ENCODE measurements at regions not wholly inside any gene's neighbourhood (a gene's known extent, or its start where the extent isn't known, plus 50 kb on each side); places are given as distances from the start of the nearest gene placed in this dataset.

- DNase-seq (no peak), FAIRE-seq (no peak), ATAC-seq (peak in 1 of 4 donors; percentile 67)
- no peaks in the 10 kb centered on the region for H3K4me1 ChIP-seq
- intact Hi-C loops (cut with DNase I) = no loop called here
- H3K27me3 ChIP-seq = no peaks in the 10 kb centered on the region
- H3K9me3 ChIP-seq = no peaks in the 10 kb centered on the region
- no peak overlapping the region for H3K27ac ChIP-seq
- no peak overlapping the region for H3K4me3 ChIP-seq
- no peak for TF ChIP-seq CTCF (IDR thresholded peaks at IDR 0.05)
- no peaks in the 10 kb centered on the region for H3K36me3 ChIP-seq
- WGBS, 2 donors = 40 to 41% methylated on average over 6 of the region's 6 CpGs
Measured at GRCh38 chr5:93342563-93343061, 238.4 kb downstream of the NR2F1-AS1 start.

GRCh38 chr5:93340881-93341280 lies 240.1 kb downstream of the NR2F1-AS1 start:
- Histone ChIP-seq H3K4me1 (no peaks in the 10 kb centered on the region), H3K27me3 (no peaks in the 10 kb centered on the region), H3K36me3 (no peaks in the 10 kb centered on the region), H3K4me3 (no peak overlapping the region), H3K27ac (no peak overlapping the region), H3K9me3 (no peaks in the 10 kb centered on the region)
- no peak for TF ChIP-seq CTCF (IDR thresholded peaks at IDR 0.05)
- DNase-seq (no peak), ATAC-seq (no peak), FAIRE-seq (no peak)
- 63 to 68% methylated on average over 5 of the region's 5 CpGs for WGBS, 2 donors
- intact Hi-C loops (cut with DNase I) = no loop called here

- Histone ChIP-seq H3K4me1 (no peaks in the 10 kb centered on the region), H3K27ac (no peak overlapping the region), H3K36me3 (no peaks in the 10 kb centered on the region), H3K4me3 (no peak overlapping the region), H3K9me3 (no peaks in the 10 kb centered on the region), H3K27me3 (no peaks in the 10 kb centered on the region)
- TF ChIP-seq CTCF (IDR thresholded peaks at IDR 0.05) = no peak
- intact Hi-C loops (cut with DNase I) = no loop called here
- WGBS, 2 donors = 64 to 83% methylated on average over 2 of the region's 2 CpGs
- ATAC-seq (no peak), DNase-seq (no peak), FAIRE-seq (no peak)
Measured at GRCh38 chr5:93337138-93337537, 243.9 kb downstream of the NR2F1-AS1 start.

GRCh38 chr5:93336330-93337110 lies 244.5 kb downstream of the NR2F1-AS1 start:
- H3K4me1 ChIP-seq = no peaks in the 10 kb centered on the region
- no peaks in the 10 kb centered on the region for H3K27me3 ChIP-seq
- H3K9me3 ChIP-seq = no peaks in the 10 kb centered on the region
- FAIRE-seq (no peak), ATAC-seq (no peak), DNase-seq (no peak)
- TF ChIP-seq CTCF (IDR thresholded peaks at IDR 0.05) = no peak
- H3K36me3 ChIP-seq = no peaks in the 10 kb centered on the region
- H3K4me3 ChIP-seq = no peak overlapping the region
- WGBS, 2 donors = 69 to 88% methylated on average over 3 of the region's 3 CpGs
- intact Hi-C loops (cut with DNase I) = no loop called here
- H3K27ac ChIP-seq = no peak overlapping the region

- Histone ChIP-seq H3K4me3 (no peak overlapping the region), H3K27me3 (no peaks in the 10 kb centered on the region), H3K27ac (no peak overlapping the region), H3K4me1 (no peaks in the 10 kb centered on the region), H3K36me3 (no peaks in the 10 kb centered on the region), H3K9me3 (no peaks in the 10 kb centered on the region)
- FAIRE-seq = no peak
- no peak for DNase-seq
- TF ChIP-seq CTCF (IDR thresholded peaks at IDR 0.05) = no peak
- WGBS, 2 donors = 54 to 70% methylated on average over 3 of the region's 3 CpGs
- intact Hi-C loops (cut with DNase I) = no loop called here
- ATAC-seq = no peak
Measured at GRCh38 chr5:93331863-93332262, 249.2 kb downstream of the NR2F1-AS1 start.
